AG20443 (cell line): ENCODE measurements at regions not wholly inside any gene's neighbourhood (a gene's known extent, or its start where the extent isn't known, plus 50 kb on each side); places are given as distances from the start of the nearest gene placed in this dataset.

Source experiments
- DNase-seq: peaks from one replicate; pipeline ENCODE4 v3.0.0; 2012; ENCODE audit warnings: low spot score, mixed read lengths

GRCh38 chr4:30600246-30601017, 119.7 kb upstream of the PCDH7 start:
- DNase-seq = no peak

GRCh38 chr4:30601070-30601865, 118.9 kb upstream of the PCDH7 start:
- no peak for DNase-seq

- DNase-seq = no peak
Observed at GRCh38 chr4:30605616-30606190, 114.5 kb upstream of the PCDH7 start.

GRCh38 chr4:30610361-30610760, 109.8 kb upstream of the PCDH7 start:
- no peak for DNase-seq

- no peak for DNase-seq
Observed at GRCh38 chr4:30614771-30615170, 105.4 kb upstream of the PCDH7 start.

GRCh38 chr4:30616942-30617646, 103.1 kb upstream of the PCDH7 start:
- no peak for DNase-seq

- no peak for DNase-seq
Observed at GRCh38 chr4:30617836-30618235, 102.3 kb upstream of the PCDH7 start.

- no peak for DNase-seq
Observed at GRCh38 chr4:30619679-30620078, 100.5 kb upstream of the PCDH7 start.

GRCh38 chr4:30620711-30621110, 99.5 kb upstream of the PCDH7 start:
- no peak for DNase-seq

GRCh38 chr4:30630431-30630830, 89.7 kb upstream of the PCDH7 start:
- DNase-seq = no peak

- DNase-seq = no peak
Observed at GRCh38 chr4:30632751-30633150, 87.4 kb upstream of the PCDH7 start.

- no peak for DNase-seq
Observed at GRCh38 chr4:30641345-30641744, 78.8 kb upstream of the PCDH7 start.

GRCh38 chr4:30642567-30642966, 77.6 kb upstream of the PCDH7 start:
- DNase-seq = no peak

- no peak for DNase-seq
Observed at GRCh38 chr4:30653291-30653690, 66.9 kb upstream of the PCDH7 start.

- DNase-seq = no peak
Observed at GRCh38 chr4:30656828-30657227, 63.3 kb upstream of the PCDH7 start.

- no peak for DNase-seq
Observed at GRCh38 chr4:30667919-30668318, 52.2 kb upstream of the PCDH7 start.

- DNase-seq = no peak
Observed at GRCh38 chr4:30670206-30670605, 50.0 kb upstream of the PCDH7 start.
